DMS153 (cell line): ENCODE measurements at regions not wholly inside any gene's neighbourhood (a gene's known extent, or its start where the extent isn't known, plus 50 kb on each side); places are given as distances from the start of the nearest gene placed in this dataset.
A peak's percentile ranks its signal among the peaks of the same experiment; 100 is the strongest.

ENCODE experiments used
- DNase-seq: peaks from one replicate; lab custom pipeline; 2025; lab: John Stamatoyannopoulos, UW

- DNase-seq: no peak
These were observed 342.9 kb upstream of the ACVR2A start for GRCh38 chr2:147501968-147502367.

GRCh38 chr2:147500819-147501395, 343.9 kb upstream of the ACVR2A start:
- DNase-seq: no peak

GRCh38 chr2:147500229-147500628, 344.6 kb upstream of the ACVR2A start:
- DNase-seq: no peak

- no peak for DNase-seq
These were observed 345.0 kb upstream of the ACVR2A start for GRCh38 chr2:147499785-147500184.

GRCh38 chr2:147495734-147496133, 349.1 kb upstream of the ACVR2A start:
- DNase-seq: no peak

- DNase-seq: no peak
These were observed 352.4 kb upstream of the ACVR2A start for GRCh38 chr2:147492471-147492870.

GRCh38 chr2:147491506-147491905, 353.3 kb upstream of the ACVR2A start:
- no peak for DNase-seq

- no peak for DNase-seq
These were observed 354.2 kb upstream of the ACVR2A start for GRCh38 chr2:147490401-147491261.

- DNase-seq: no peak
These were observed 356.4 kb upstream of the ACVR2A start for GRCh38 chr2:147488472-147488871.

- DNase-seq: no peak
These were observed 356.9 kb upstream of the ACVR2A start for GRCh38 chr2:147487978-147488289.

- peak; percentile 13 for DNase-seq
These were observed 357.4 kb upstream of the ACVR2A start for GRCh38 chr2:147487286-147487977.

- DNase-seq: no peak
These were observed 359.5 kb upstream of the ACVR2A start for GRCh38 chr2:147485210-147485851.

GRCh38 chr2:147483911-147484310, 360.9 kb upstream of the ACVR2A start:
- DNase-seq: no peak

GRCh38 chr2:147482916-147483669, 361.7 kb upstream of the ACVR2A start:
- DNase-seq: peak; percentile 4

GRCh38 chr2:147482111-147482895, 362.5 kb upstream of the ACVR2A start:
- DNase-seq: no peak

GRCh38 chr2:147479358-147479757, 365.5 kb upstream of the ACVR2A start:
- no peak for DNase-seq

- no peak for DNase-seq
These were observed 371.8 kb upstream of the ACVR2A start for GRCh38 chr2:147473075-147473474.

- no peak for DNase-seq
These were observed 373.7 kb upstream of the ACVR2A start for GRCh38 chr2:147471126-147471525.

- DNase-seq: no peak
These were observed 375.4 kb upstream of the ACVR2A start for GRCh38 chr2:147469471-147469870.

- DNase-seq: no peak
These were observed 375.9 kb upstream of the ACVR2A start for GRCh38 chr2:147468963-147469362.

GRCh38 chr2:147468349-147468748, 376.5 kb upstream of the ACVR2A start:
- DNase-seq: no peak
